ENCODE measurements at regions not wholly inside any gene's neighbourhood (a gene's known extent, or its start where the extent isn't known, plus 50 kb on each side); places are given as distances from the start of the nearest gene placed in this dataset.

DNA sequence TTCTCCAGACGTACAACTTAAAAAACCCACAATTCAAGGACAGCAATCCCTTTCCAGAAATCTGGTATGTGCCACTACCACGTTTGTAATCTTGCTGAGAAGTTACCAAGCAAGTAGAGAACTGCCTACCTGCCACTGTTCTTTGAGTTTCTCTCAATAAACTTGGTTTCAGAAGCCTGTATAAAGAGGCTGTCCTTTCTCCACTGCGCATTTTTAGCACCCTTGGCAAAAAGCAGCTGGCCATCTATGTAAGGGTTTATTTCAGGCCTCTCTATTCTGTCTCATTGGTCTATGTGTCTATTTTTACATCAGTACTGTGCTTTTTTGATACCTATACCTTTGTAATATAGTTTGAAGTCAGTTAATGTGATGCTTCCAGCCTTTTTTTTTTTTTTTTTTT lies 665.1 kb upstream of the BRINP3 start:
- TF ChIP-seq, protein P1, sequence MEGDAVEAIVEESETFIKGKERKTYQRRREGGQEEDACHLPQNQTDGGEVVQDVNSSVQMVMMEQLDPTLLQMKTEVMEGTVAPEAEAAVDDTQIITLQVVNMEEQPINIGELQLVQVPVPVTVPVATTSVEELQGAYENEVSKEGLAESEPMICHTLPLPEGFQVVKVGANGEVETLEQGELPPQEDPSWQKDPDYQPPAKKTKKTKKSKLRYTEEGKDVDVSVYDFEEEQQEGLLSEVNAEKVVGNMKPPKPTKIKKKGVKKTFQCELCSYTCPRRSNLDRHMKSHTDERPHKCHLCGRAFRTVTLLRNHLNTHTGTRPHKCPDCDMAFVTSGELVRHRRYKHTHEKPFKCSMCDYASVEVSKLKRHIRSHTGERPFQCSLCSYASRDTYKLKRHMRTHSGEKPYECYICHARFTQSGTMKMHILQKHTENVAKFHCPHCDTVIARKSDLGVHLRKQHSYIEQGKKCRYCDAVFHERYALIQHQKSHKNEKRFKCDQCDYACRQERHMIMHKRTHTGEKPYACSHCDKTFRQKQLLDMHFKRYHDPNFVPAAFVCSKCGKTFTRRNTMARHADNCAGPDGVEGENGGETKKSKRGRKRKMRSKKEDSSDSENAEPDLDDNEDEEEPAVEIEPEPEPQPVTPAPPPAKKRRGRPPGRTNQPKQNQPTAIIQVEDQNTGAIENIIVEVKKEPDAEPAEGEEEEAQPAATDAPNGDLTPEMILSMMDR (IDR thresholded peaks at IDR 0.05; ENCODE audit: borderline replicate concordance, insufficient read depth, low read depth, low read length): no peak
- no peak overlapping the region for H3K4me3 ChIP-seq (ENCODE audit: low read depth, low read length)

DNA sequence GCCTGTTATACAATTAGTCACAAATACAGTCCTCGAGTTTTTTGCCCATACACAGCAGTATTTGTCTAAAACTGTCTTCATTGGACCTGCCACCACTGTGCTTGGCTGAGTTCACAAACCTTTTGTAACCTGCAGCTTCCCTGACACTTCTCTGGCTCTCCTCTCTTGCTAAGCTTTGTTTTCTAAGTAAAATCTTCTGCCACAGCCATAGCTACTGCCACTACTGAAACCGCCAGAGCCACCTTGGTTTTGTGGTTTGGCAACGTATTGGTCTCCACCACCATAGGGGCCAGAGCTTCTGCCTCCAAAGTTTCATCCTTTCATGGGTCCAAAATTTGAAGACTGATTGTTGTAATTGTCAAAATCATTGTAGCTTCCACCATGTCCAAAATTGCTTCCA lies 668.2 kb upstream of the BRINP3 start:
- TF ChIP-seq, protein P1 (IDR thresholded peaks at IDR 0.05; ENCODE audit: borderline replicate concordance, insufficient read depth, low read depth, low read length): no peak
- no peak overlapping the region for H3K4me3 ChIP-seq (ENCODE audit: low read depth, low read length)

DNA sequence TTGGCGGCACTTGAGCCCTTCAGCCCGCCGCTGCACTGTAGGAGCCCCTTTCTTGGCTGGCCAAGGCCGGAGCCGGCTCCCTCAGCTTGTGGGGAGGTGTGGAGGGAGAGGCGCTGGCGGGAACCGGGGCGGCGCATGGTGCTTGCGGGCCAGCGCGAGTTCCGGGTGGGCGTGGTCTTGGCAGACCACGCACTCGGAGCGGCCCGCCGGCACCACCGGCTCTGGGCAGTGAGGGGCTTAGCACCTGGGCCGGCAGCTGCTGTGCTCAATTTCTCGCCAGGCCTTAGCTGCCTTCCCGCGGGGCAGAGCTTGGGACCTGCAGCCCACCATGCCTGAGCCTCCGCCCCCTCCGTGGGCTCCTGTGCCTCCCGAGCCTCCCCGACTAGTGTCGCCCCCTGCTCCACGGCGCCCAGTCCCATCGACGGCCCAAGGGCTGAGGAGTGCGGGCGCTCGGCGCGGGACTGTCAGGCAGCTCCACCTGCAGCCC lies 673.7 kb upstream of the BRINP3 start:
- TF ChIP-seq, protein P1 (IDR thresholded peaks at IDR 0.05; ENCODE audit: borderline replicate concordance, insufficient read depth, low read depth, low read length): no peak
- no peak overlapping the region for H3K4me3 ChIP-seq (ENCODE audit: low read depth, low read length)

DNA sequence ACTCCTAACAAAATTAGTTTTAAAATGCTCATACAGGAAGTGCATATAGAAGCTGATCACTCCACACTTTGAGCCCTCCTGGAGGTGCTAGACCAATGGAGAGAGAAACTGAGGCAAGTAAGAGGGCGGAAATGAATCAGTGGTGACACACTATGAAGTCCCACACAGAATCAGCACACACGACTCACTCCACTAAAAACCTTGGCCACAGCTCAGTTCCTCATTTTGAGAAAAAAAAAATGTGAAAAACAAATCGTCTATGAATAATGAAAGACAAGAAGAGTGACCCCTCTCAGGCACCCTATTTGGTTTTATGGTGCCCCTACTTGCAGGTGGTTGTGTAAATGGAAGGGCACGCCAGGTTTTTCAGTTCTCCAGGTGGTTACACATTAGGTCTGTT lies 675.1 kb upstream of the BRINP3 start:
- H3K4me3 ChIP-seq (ENCODE audit: low read depth, low read length): no peak overlapping the region
- TF ChIP-seq, protein P1 (IDR thresholded peaks at IDR 0.05; ENCODE audit: borderline replicate concordance, insufficient read depth, low read depth, low read length): no peak

DNA sequence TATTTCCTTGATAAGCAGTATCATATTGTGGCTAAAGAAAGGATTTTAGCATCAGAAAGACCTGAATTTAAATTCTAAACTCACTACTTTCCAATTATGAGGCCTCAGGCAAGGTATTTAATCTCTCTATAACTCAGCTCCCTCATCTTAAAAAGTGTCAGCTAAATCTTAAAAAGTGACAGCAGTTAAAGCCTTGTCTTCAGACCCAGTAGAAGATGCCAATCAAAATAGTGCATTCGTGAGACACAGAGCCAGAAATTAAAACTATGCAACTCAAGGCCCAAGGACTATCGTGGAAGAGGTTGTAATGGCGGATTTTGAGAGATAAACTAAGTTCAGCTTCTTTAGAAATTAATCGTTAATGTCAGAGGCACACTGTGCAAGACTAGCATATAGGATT lies 677.5 kb upstream of the BRINP3 start:
- TF ChIP-seq, protein P1 (IDR thresholded peaks at IDR 0.05; ENCODE audit: borderline replicate concordance, insufficient read depth, low read depth, low read length): no peak
- H3K4me3 ChIP-seq (ENCODE audit: low read depth, low read length): no peak overlapping the region

DNA sequence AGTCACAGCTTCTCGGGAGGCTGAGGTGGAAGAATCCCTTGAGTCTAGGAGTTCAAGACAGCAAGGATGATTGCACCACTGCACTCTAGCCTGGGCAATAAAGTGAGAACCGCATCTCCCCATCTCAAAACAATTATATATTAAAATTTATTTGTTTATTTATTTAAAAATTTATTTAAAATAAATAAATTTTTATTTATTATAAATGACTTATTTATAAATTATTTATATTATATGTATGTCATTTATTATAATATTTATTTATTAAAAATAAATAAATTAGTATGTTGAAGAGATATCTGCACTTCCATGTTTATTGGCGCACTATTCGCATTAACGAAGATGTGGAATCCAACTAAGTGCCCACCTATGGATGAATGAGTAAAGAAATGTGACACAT lies 683.2 kb upstream of the BRINP3 start:
- TF ChIP-seq, protein P1 (IDR thresholded peaks at IDR 0.05; ENCODE audit: borderline replicate concordance, insufficient read depth, low read depth, low read length): no peak
- H3K4me3 ChIP-seq (ENCODE audit: low read depth, low read length): no peak overlapping the region

DNA sequence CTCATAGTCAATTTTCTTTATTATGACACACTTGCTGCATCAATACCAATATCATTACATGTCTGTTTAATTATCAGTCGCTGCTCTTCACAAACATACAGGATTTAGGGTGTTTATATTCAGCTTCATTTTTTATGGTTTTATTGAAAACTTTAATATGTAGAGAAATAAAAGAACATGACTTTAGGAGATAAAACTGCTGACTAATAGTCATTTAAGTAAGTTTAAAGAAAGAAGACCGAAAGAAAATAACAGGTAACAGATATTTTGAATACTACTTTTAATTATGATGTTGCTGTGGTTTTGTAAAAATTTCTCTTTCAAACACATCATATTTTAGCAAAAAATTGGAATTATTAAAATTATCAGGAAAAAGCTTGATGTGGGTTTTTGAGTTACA lies 685.1 kb upstream of the BRINP3 start:
- no peak overlapping the region for H3K4me3 ChIP-seq (ENCODE audit: low read depth, low read length)
- TF ChIP-seq, protein P1 (IDR thresholded peaks at IDR 0.05; ENCODE audit: borderline replicate concordance, insufficient read depth, low read depth, low read length): no peak

All from GM12875 (cell line).